CD4-positive, CD25-positive, alpha-beta regulatory T cell (primary cell): ENCODE measurements at regions not wholly inside any gene's neighbourhood (a gene's known extent, or its start where the extent isn't known, plus 50 kb on each side); places are given as distances from the start of the nearest gene placed in this dataset.

Source experiments
- ATAC-seq, 2 donors: fragments of 150-1000 bp; cut with Tn5 transposase; one replicate each; pipeline ENCODE4 v1.10.0; 2021; ENCODE audit warnings: low read depth in 2 of 2, moderate number of reproducible peaks in 2 of 2, moderate library complexity in 1 of 2
- DNase-seq, 3 donors: peaks; one replicate each; pipeline versions ENCODE4 v3.0.0 to v3.0.0-alpha.2; 2012 to 2022; ENCODE audit warnings: mixed read lengths in 1 of 3
- H3K27ac ChIP-seq: one replicate; pipeline ENCODE4 v1.7.0; 2013; ENCODE audit warnings: mild to moderate bottlenecking, low read length; ENCODE audit not compliant: insufficient read depth, poor library complexity, severe bottlenecking
- H3K27me3 ChIP-seq: one replicate; pipeline ENCODE4 v1.7.0; 2013; ENCODE audit warnings: low read length; ENCODE audit not compliant: control insufficient read depth, insufficient read depth
- H3K36me3 ChIP-seq: one replicate; pipeline ENCODE4 v1.7.0; 2013; ENCODE audit warnings: mild to moderate bottlenecking, low read length, moderate library complexity; ENCODE audit not compliant: control insufficient read depth, insufficient read depth
- H3K4me1 ChIP-seq: 2 replicates; pipeline ENCODE4 v1.7.0; 2013; ENCODE audit warnings: mild to moderate bottlenecking, low read length; ENCODE audit not compliant: insufficient read depth, control insufficient read depth, poor library complexity, severe bottlenecking
- H3K4me3 ChIP-seq: one replicate; pipeline ENCODE4 v1.7.0; 2013; ENCODE audit warnings: low read depth, mild to moderate bottlenecking, low read length, moderate library complexity
- H3K9me3 ChIP-seq, 2 experiments: 1 replicate in 1 of 2; 2 replicates in 1 of 2; pipeline ENCODE4 v1.7.0; 2013; ENCODE audit warnings: low read length in 2 of 2, mild to moderate bottlenecking in 1 of 2, moderate library complexity in 1 of 2; ENCODE audit not compliant: control insufficient read depth in 2 of 2
- H3K27ac Mint-ChIP-seq, 3 donors: one replicate each; pipeline ENCODE4 v1.8.0; 2020 to 2022; ENCODE audit warnings: mild to moderate bottlenecking in 3 of 3, mixed read lengths in 3 of 3, moderate library complexity in 2 of 3
- H3K27me3 Mint-ChIP-seq: one replicate; pipeline ENCODE4 v1.8.0; 2022; ENCODE audit warnings: mild to moderate bottlenecking, mixed read lengths
- H3K36me3 Mint-ChIP-seq: one replicate; pipeline ENCODE4 v1.8.0; 2020; ENCODE audit warnings: mixed read lengths
- H3K4me1 Mint-ChIP-seq, 4 donors: one replicate each; pipeline ENCODE4 v1.8.0; 2020 to 2022; ENCODE audit warnings: mixed read lengths in 4 of 4, mild to moderate bottlenecking in 1 of 4
- H3K4me3 Mint-ChIP-seq, 4 donors: one replicate each; pipeline ENCODE4 v1.8.0; 2020 to 2022; ENCODE audit warnings: mild to moderate bottlenecking in 4 of 4, mixed read lengths in 4 of 4, moderate library complexity in 3 of 4
- H3K9me3 Mint-ChIP-seq, 7 donors: one replicate each; pipeline ENCODE4 v1.8.0; 2020 to 2022; ENCODE audit warnings: mixed read lengths in 7 of 7, mild to moderate bottlenecking in 3 of 7, moderate library complexity in 2 of 7

DNA sequence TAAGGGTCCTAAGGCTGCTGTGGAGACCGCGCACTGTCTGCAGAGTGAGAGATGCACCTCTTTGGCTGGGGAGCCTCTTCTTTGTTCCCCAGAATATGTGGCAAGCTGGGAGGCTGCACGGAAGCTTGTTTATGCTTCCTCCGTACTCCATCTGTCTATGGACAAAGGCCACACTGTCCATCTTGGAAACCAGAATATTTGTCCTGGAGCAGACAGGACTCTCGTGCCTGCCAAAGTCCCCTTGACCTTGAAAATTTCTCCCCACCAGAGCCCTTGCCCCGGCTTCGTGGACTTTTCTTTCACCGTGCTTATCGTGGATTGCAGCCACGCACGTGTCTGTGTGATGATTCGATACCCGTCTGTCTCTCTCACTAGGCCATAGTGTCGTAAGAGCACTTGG, 147.4 kb downstream of the NSG2 start:
- Mint-ChIP-seq H3K36me3 (no peaks in the 10 kb centered on the region), H3K9me3 (no peaks in the 10 kb centered on the region), H3K27me3 (no peaks in the 10 kb centered on the region), H3K27ac (no peak overlapping the region), H3K4me3 (no peak overlapping the region), H3K4me1 (no peaks in the 10 kb centered on the region)
- H3K36me3 ChIP-seq: no peaks in the 10 kb centered on the region
- H3K4me1 ChIP-seq: no peaks in the 10 kb centered on the region
- no peak for DNase-seq
- H3K4me3 ChIP-seq: no peak overlapping the region
- no peaks in the 10 kb centered on the region for H3K9me3 ChIP-seq
- no peak overlapping the region for H3K27ac ChIP-seq
- H3K27me3 ChIP-seq: no peaks in the 10 kb centered on the region
- no peak for ATAC-seq

DNA sequence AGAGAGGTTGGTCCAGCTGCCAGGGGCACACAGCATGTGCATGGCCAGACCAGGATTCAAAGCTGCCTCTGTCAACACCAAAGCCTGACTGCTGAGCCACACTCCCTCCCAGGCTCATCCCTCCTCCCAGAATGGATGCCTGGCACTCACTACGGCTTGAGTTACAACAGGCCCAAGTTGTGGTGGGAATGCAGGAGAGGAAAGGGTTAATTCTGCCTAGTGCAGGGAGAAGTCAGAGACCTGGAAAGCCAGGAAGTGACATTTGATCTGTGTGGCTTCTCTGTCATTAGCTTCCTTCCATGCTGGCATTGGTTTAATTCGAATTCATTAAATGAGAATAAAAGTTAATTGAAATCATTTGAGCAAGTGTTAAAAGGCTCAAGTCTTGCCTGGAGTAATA, 150.0 kb downstream of the NSG2 start:
- Histone ChIP-seq H3K27me3 (no peaks in the 10 kb centered on the region), H3K27ac (no peak overlapping the region), H3K36me3 (no peaks in the 10 kb centered on the region), H3K4me3 (no peak overlapping the region), H3K4me1 (no peaks in the 10 kb centered on the region), H3K9me3 (no peaks in the 10 kb centered on the region)
- no peak for DNase-seq
- no peaks in the 10 kb centered on the region for H3K36me3 Mint-ChIP-seq
- H3K27me3 Mint-ChIP-seq: no peaks in the 10 kb centered on the region
- ATAC-seq: no peak
- H3K4me3 Mint-ChIP-seq: no peak overlapping the region
- H3K27ac Mint-ChIP-seq: no peak overlapping the region
- H3K4me1 Mint-ChIP-seq: no peaks in the 10 kb centered on the region
- no peaks in the 10 kb centered on the region for H3K9me3 Mint-ChIP-seq

DNA sequence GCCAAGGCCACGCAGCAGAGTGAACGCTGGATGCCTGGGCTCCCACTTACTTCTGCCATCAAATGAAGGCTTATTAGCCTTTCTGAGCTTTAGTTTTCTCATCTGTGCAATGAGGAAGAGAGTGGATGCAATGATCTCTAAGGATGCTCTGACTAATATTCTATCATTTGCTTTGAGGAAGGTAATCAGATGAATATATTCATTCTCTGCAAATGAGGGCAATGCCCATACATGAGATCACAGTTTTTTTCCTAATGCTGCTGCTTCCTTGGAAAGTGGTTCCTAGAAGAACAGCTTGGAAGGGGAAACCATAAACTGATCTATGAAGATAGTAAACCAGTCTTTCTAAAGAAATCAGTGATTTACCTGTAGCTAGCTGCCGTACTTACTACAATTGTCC, 152.4 kb downstream of the NSG2 start:
- no peak overlapping the region for H3K27ac ChIP-seq
- Mint-ChIP-seq H3K4me3 (no peak overlapping the region), H3K4me1 (no peaks in the 10 kb centered on the region), H3K27ac (no peak overlapping the region), H3K9me3 (peaks cover 0 to 6% (median 0%) of the 10 kb centered on the region in 7 donors), H3K27me3 (no peaks in the 10 kb centered on the region), H3K36me3 (no peaks in the 10 kb centered on the region)
- H3K4me3 ChIP-seq: no peak overlapping the region
- DNase-seq: no peak
- no peaks in the 10 kb centered on the region for H3K9me3 ChIP-seq
- no peak for ATAC-seq
- H3K36me3 ChIP-seq: no peaks in the 10 kb centered on the region
- H3K4me1 ChIP-seq: no peaks in the 10 kb centered on the region
- H3K27me3 ChIP-seq: no peaks in the 10 kb centered on the region

DNA sequence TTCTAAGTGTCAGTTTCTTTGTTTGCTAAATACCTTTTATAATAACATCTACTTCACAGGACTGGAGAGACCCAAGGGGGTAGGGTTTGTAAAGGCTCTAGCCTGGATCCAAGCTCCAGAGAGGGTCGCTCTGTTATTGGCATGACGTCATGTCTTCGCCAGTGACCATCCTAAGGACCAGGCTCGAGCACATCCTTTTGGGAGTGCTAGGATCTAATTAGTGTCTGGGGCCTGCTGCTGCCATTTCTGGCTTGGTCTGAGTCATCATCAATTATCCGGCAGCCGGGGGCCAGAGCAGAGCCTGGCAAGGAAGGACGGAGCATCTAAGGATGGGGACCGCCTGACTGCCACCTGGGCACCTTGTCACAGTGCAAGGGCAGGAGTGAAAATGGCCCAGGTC, 153.0 kb downstream of the NSG2 start:
- no peaks in the 10 kb centered on the region for H3K4me1 Mint-ChIP-seq
- H3K36me3 ChIP-seq: no peaks in the 10 kb centered on the region

DNA sequence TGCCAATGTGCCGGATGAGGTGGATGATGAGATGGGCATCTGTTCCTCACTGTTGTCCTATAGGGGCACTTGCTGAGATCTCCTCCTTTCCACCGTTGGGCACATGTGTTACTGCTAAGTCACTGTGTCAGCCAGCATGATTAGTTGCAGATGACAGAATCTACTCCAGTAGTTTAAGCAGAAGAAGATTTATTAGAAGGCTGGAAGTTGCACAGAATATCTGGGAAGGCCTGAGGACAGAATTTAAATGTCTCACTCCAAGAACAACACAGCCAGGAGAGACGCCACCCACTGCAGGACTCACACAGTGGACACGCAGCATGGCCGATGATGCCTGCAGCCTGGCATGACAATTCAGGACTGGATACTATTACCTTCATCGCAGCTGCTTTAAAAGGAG, 157.5 kb downstream of the NSG2 start:
- Mint-ChIP-seq H3K36me3 (no peaks in the 10 kb centered on the region), H3K4me1 (no peaks in the 10 kb centered on the region), H3K9me3 (peaks cover 0 to 6% (median 0%) of the 10 kb centered on the region in 7 donors), H3K4me3 (no peak overlapping the region), H3K27me3 (no peaks in the 10 kb centered on the region), H3K27ac (no peak overlapping the region)
- Histone ChIP-seq H3K9me3 (peaks cover 0 to 4% of the 10 kb centered on the region in 2 experiments), H3K27ac (no peak overlapping the region), H3K4me3 (no peak overlapping the region), H3K27me3 (no peaks in the 10 kb centered on the region), H3K36me3 (no peaks in the 10 kb centered on the region), H3K4me1 (no peaks in the 10 kb centered on the region)
- no peak for DNase-seq
- no peak for ATAC-seq

More for the DNA sequence above, 153.0 kb downstream of the NSG2 start:
- ATAC-seq (no peak), DNase-seq (no peak)
- Mint-ChIP-seq H3K9me3 (peaks cover 0 to 6% (median 0%) of the 10 kb centered on the region in 7 donors), H3K36me3 (no peaks in the 10 kb centered on the region), H3K27ac (no peak overlapping the region), H3K4me3 (no peak overlapping the region), H3K27me3 (no peaks in the 10 kb centered on the region)
- no peaks in the 10 kb centered on the region for H3K27me3 ChIP-seq
- H3K4me1 ChIP-seq: no peaks in the 10 kb centered on the region
- H3K4me3 ChIP-seq: no peak overlapping the region
- no peaks in the 10 kb centered on the region for H3K9me3 ChIP-seq
- no peak overlapping the region for H3K27ac ChIP-seq

DNA sequence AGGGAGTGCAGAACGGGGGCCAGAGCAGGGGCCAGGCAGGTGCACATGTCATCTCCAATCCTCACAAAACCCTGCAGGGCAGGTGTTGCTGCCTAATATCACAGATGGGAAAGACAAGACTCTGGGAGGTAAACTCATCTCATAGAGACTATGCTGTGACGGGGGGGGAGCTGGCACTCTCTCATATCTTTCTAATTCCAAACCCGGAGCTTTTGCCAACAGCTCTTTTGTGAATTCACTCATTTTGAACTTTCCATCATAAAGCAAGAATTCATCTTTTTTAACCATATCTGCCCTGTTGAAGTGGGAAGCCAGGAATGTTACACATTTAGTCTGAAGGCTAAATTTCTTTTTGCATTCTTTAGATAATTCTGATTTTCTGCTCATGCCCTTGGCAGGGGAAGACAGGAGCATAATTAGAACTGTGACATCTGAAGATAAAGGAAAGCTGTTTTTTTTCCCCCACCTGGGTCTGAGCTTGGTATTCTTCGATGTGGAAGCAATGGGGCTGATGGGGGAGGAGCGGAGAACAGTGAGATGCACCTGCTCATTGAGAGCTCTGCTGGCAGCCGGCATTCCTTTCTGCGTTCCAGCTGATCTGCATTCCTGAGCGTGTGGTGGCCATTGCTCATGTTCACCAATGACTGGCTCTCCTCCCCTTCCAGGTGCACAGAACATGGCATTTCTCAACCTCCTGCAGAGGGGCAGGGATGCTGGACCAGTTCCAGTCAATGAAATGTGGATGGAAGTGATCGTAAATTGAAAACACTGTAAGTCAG, 159.2 kb downstream of the NSG2 start:
- Mint-ChIP-seq H3K36me3 (no peaks in the 10 kb centered on the region), H3K27me3 (peaks cover 4% of the 10 kb centered on the region), H3K4me1 (no peaks in the 10 kb centered on the region), H3K9me3 (peaks cover 0 to 6% (median 0%) of the 10 kb centered on the region in 7 donors), H3K4me3 (no peak overlapping the region), H3K27ac (no peak overlapping the region)
- H3K36me3 ChIP-seq: no peaks in the 10 kb centered on the region
- no peak overlapping the region for H3K4me3 ChIP-seq
- no peaks in the 10 kb centered on the region for H3K27me3 ChIP-seq
- H3K9me3 ChIP-seq: peaks cover 0 to 4% of the 10 kb centered on the region in 2 experiments
- ATAC-seq (no peak), DNase-seq (no peak)
- H3K4me1 ChIP-seq: no peaks in the 10 kb centered on the region
- no peak overlapping the region for H3K27ac ChIP-seq

DNA sequence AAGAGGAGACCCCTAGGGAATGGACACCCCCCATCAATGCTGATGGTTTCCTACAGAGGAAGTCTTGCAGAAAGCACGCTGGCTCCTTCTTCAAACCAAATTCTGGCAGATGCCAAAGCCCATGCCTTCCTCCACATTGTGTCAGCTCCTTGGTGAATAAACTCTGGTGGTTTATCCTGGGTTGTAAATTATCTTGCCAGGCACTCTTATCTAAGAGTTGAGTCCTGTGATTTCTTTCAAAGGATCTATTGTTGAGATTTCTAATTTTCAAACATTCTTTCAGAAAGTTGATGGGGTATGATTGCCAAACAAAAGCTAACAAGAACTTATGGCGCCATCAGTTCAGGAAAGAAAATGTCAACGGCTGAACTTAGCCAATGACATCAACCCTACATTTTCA, 160.4 kb downstream of the NSG2 start:
- no peaks in the 10 kb centered on the region for H3K27me3 ChIP-seq
- DNase-seq (no peak), ATAC-seq (no peak)
- peaks cover 6% of the 10 kb centered on the region for H3K27me3 Mint-ChIP-seq
- H3K4me1 ChIP-seq: no peaks in the 10 kb centered on the region
- H3K9me3 ChIP-seq: peaks cover 0 to 4% of the 10 kb centered on the region in 2 experiments
- no peaks in the 10 kb centered on the region for H3K36me3 Mint-ChIP-seq
- no peaks in the 10 kb centered on the region for H3K36me3 ChIP-seq
- no peak overlapping the region for H3K4me3 Mint-ChIP-seq
- no peaks in the 10 kb centered on the region for H3K4me1 Mint-ChIP-seq
- H3K27ac Mint-ChIP-seq: no peak overlapping the region
- no peak overlapping the region for H3K4me3 ChIP-seq
- H3K27ac ChIP-seq: no peak overlapping the region
- H3K9me3 Mint-ChIP-seq: peaks cover 0 to 5% (median 0%) of the 10 kb centered on the region in 7 donors

DNA sequence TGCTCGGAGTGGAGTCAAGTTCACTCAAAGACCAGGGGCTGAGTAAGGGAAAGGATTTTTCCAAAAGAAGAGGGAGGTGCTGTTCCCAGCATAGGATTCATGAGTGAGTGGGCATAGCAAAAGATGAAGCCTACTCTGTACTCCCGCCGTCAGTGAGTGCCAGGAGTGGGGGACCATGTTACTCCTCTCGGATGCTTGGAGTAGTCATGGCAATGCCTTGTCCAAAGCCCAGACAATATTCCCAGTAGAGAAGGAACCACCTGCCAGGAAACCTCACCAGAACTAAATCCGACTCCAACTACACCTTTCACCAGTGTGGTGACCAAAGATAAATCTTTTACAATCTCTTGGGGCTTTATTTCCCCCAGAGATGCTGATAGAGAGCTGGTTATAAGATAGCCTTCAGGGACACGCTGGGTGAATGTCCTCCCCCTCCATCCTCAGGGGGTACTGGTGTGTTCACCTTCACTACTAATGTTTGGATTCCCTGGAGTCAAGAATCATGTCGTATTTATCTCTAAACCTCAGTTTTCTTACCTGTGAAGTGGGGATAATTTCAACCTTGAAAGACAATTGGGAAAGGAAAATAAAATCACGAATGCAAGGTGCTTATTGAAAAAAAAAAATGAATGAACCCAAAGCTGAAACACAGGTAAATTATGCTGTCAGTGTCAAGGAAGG, 165.2 kb downstream of the NSG2 start:
- no peak overlapping the region for H3K4me3 ChIP-seq
- H3K27me3 Mint-ChIP-seq: peaks cover 6% of the 10 kb centered on the region
- no peak overlapping the region for H3K4me3 Mint-ChIP-seq
- H3K36me3 Mint-ChIP-seq: no peaks in the 10 kb centered on the region
- no peaks in the 10 kb centered on the region for H3K4me1 Mint-ChIP-seq
- ATAC-seq (no peak), DNase-seq (no peak)
- H3K4me1 ChIP-seq: no peaks in the 10 kb centered on the region
- no peaks in the 10 kb centered on the region for H3K27me3 ChIP-seq
- no peaks in the 10 kb centered on the region for H3K36me3 ChIP-seq
- no peak overlapping the region for H3K27ac Mint-ChIP-seq
- peaks cover 0 to 4% (median 0%) of the 10 kb centered on the region in 7 donors for H3K9me3 Mint-ChIP-seq
- H3K9me3 ChIP-seq: peaks cover 0 to 1% of the 10 kb centered on the region in 2 experiments
- H3K27ac ChIP-seq: no peak overlapping the region
